Left ventricle myocardium inferior (tissue), 1 donor: ENCODE measurements at regions not wholly inside any gene's neighbourhood (a gene's known extent, or its start where the extent isn't known, plus 50 kb on each side); places are given as distances from the start of the nearest gene placed in this dataset.

Source experiments
- DNase-seq: peaks from one replicate; pipeline ENCODE4 v3.0.0-alpha.2; 2020
- H3K27ac ChIP-seq: fragments of 200-600 bp; replicated peaks from 2 replicates; pipeline ENCODE4 v1.8.0; 2021
- H3K27me3 ChIP-seq: fragments of 200-600 bp; 2 replicates; pipeline ENCODE4 v1.8.0; 2021; ENCODE audit warnings: low read depth
- H3K36me3 ChIP-seq: fragments of 200-600 bp; 2 replicates; pipeline ENCODE4 v1.8.0; 2021
- H3K4me1 ChIP-seq: fragments of 200-600 bp; 2 replicates; pipeline ENCODE4 v1.8.0; 2021
- H3K4me3 ChIP-seq: fragments of 200-600 bp; 2 replicates; pipeline ENCODE4 v1.8.0; 2021; ENCODE audit warnings: mild to moderate bottlenecking, moderate library complexity
- H3K9me3 ChIP-seq: fragments of 200-600 bp; replicated peaks from 2 replicates; pipeline ENCODE4 v1.8.0; 2021
- CTCF ChIP-seq: fragments of 200-600 bp; IDR thresholded peaks from 2 replicates; pipeline ENCODE4 v1.8.0; 2021; ENCODE audit warnings: antibody characterized with exemption, mild to moderate bottlenecking, borderline replicate concordance
- intact Hi-C: fragments of 100-400 bp; cut with micrococcal nuclease; formaldehyde crosslinking; loops from one replicate; pipeline ENCODE4 v1.11.0; 2022
- donor health status: DM: no; HTN: yes; CAD: no; lungs with severe emphysema.

- Histone ChIP-seq H3K9me3 (no peaks in the 10 kb centered on the region), H3K27me3 (no peaks in the 10 kb centered on the region), H3K27ac (no peak overlapping the region), H3K4me3 (no peak overlapping the region), H3K4me1 (no peaks in the 10 kb centered on the region), H3K36me3 (no peaks in the 10 kb centered on the region)
- TF ChIP-seq CTCF: no peak
- no peak for DNase-seq
- intact Hi-C loops: no loop called here
Observed at GRCh38 chr1:194447636-194448035, 1261.2 kb upstream of the B3GALT2 start.

GRCh38 chr1:194445244-194445643 is 1258.8 kb upstream of the B3GALT2 start:
- Histone ChIP-seq H3K9me3 (peaks cover 4% of the 10 kb centered on the region), H3K4me3 (no peak overlapping the region), H3K27ac (no peak overlapping the region), H3K36me3 (no peaks in the 10 kb centered on the region), H3K4me1 (no peaks in the 10 kb centered on the region), H3K27me3 (no peaks in the 10 kb centered on the region)
- no peak for DNase-seq
- TF ChIP-seq CTCF: no peak
- intact Hi-C loops: no loop called here

- no peak for DNase-seq
- Histone ChIP-seq H3K9me3 (peaks cover 4% of the 10 kb centered on the region), H3K4me3 (no peak overlapping the region), H3K36me3 (no peaks in the 10 kb centered on the region), H3K4me1 (no peaks in the 10 kb centered on the region), H3K27me3 (no peaks in the 10 kb centered on the region), H3K27ac (no peak overlapping the region)
- intact Hi-C loops: no loop called here
- TF ChIP-seq CTCF: no peak
Observed at GRCh38 chr1:194442901-194443575, 1256.6 kb upstream of the B3GALT2 start.

- H3K4me1 ChIP-seq: no peaks in the 10 kb centered on the region
- H3K9me3 ChIP-seq: peaks cover 6% of the 10 kb centered on the region
- intact Hi-C loops: no loop called here
- DNase-seq: no peak
- no peaks in the 10 kb centered on the region for H3K36me3 ChIP-seq
- H3K4me3 ChIP-seq: no peak overlapping the region
- no peak for TF ChIP-seq CTCF
- H3K27me3 ChIP-seq: no peaks in the 10 kb centered on the region
- H3K27ac ChIP-seq: no peak overlapping the region
Observed at GRCh38 chr1:194437135-194437534, 1250.7 kb upstream of the B3GALT2 start.

GRCh38 chr1:194431121-194431520 is 1244.7 kb upstream of the B3GALT2 start:
- TF ChIP-seq CTCF: no peak
- Histone ChIP-seq H3K27me3 (no peaks in the 10 kb centered on the region), H3K4me3 (no peak overlapping the region), H3K36me3 (no peaks in the 10 kb centered on the region), H3K27ac (no peak overlapping the region), H3K4me1 (no peaks in the 10 kb centered on the region), H3K9me3 (peaks cover 1% of the 10 kb centered on the region)
- DNase-seq: no peak
- intact Hi-C loops: no loop called here
